ENCODE measurements at regions not wholly inside any gene's neighbourhood (a gene's known extent, or its start where the extent isn't known, plus 50 kb on each side); places are given as distances from the start of the nearest gene placed in this dataset.
"Not testable (repeated sequence)": the region's sequence is repeated elsewhere in the genome, so short reads cannot be mapped to it uniquely, and the experiment has no call there.

- intact Hi-C loops (cut with DNase I): no loop called here
- DNase-seq (ENCODE audit: low spot score): no peak
These were observed 239.1 kb downstream of the CHM start for GRCh38 chrX:85808217-85808616.

GRCh38 chrX:85772391-85772790, 275.0 kb downstream of the CHM start:
- DNase-seq (ENCODE audit: low spot score): peak; percentile 66
- intact Hi-C loops (cut with DNase I): not testable (repeated sequence)

GRCh38 chrX:85765651-85766050, 281.7 kb downstream of the CHM start:
- intact Hi-C loops (cut with DNase I): no loop called here
- no peak for DNase-seq (ENCODE audit: low spot score)

- intact Hi-C loops (cut with DNase I); DNase-seq (ENCODE audit: low spot score): not testable (repeated sequence)
These were observed 324.3 kb downstream of the CHM start for GRCh38 chrX:85723025-85723424.

GRCh38 chrX:85703233-85703632, 323.8 kb upstream of the POF1B start:
- DNase-seq (ENCODE audit: low spot score); intact Hi-C loops (cut with DNase I): not testable (repeated sequence)

GRCh38 chrX:85698921-85699320, 319.5 kb upstream of the POF1B start:
- intact Hi-C loops (cut with DNase I): no loop called here
- DNase-seq (ENCODE audit: low spot score): peak; percentile 36

GRCh38 chrX:85685843-85686242, 306.4 kb upstream of the POF1B start:
- intact Hi-C loops (cut with DNase I): no loop called here
- peak; percentile 67 for DNase-seq (ENCODE audit: low spot score)

GRCh38 chrX:85666471-85666870, 287.0 kb upstream of the POF1B start:
- intact Hi-C loops (cut with DNase I): no loop called here

GRCh38 chrX:85663970-85664369, 284.5 kb upstream of the POF1B start:
- intact Hi-C loops (cut with DNase I); DNase-seq (ENCODE audit: low spot score): not testable (repeated sequence)

More at GRCh38 chrX:85666471-85666870, 287.0 kb upstream of the POF1B start:
- DNase-seq (ENCODE audit: low spot score): no peak

GRCh38 chrX:85630901-85631300, 251.4 kb upstream of the POF1B start:
- intact Hi-C loops (cut with DNase I): no loop called here

GRCh38 chrX:85627363-85627762, 247.9 kb upstream of the POF1B start:
- intact Hi-C loops (cut with DNase I): no loop called here

More at GRCh38 chrX:85630901-85631300, 251.4 kb upstream of the POF1B start:
- DNase-seq (ENCODE audit: low spot score): no peak

GRCh38 chrX:85622635-85623034, 243.2 kb upstream of the POF1B start:
- intact Hi-C loops (cut with DNase I): no loop called here
- peak; percentile 59 for DNase-seq (ENCODE audit: low spot score)

More at GRCh38 chrX:85627363-85627762, 247.9 kb upstream of the POF1B start:
- no peak for DNase-seq (ENCODE audit: low spot score)

- DNase-seq (ENCODE audit: low spot score): peak; percentile 69
These were observed 241.0 kb upstream of the POF1B start for GRCh38 chrX:85620466-85620865.

GRCh38 chrX:85619962-85620361, 240.5 kb upstream of the POF1B start:
- DNase-seq (ENCODE audit: low spot score): no peak
- intact Hi-C loops (cut with DNase I): no loop called here

More at GRCh38 chrX:85620466-85620865, 241.0 kb upstream of the POF1B start:
- intact Hi-C loops (cut with DNase I): no loop called here

- DNase-seq (ENCODE audit: low spot score): no peak
- intact Hi-C loops (cut with DNase I): no loop called here
These were observed 232.5 kb upstream of the POF1B start for GRCh38 chrX:85611926-85612325.

GRCh38 chrX:85592980-85593379, 213.5 kb upstream of the POF1B start:
- intact Hi-C loops (cut with DNase I): no loop called here

GRCh38 chrX:85591536-85591935, 212.1 kb upstream of the POF1B start:
- intact Hi-C loops (cut with DNase I): no loop called here

More at GRCh38 chrX:85592980-85593379, 213.5 kb upstream of the POF1B start:
- DNase-seq (ENCODE audit: low spot score): no peak

GRCh38 chrX:85590638-85591037, 211.2 kb upstream of the POF1B start:
- intact Hi-C loops (cut with DNase I): no loop called here
- DNase-seq (ENCODE audit: low spot score): no peak

More at GRCh38 chrX:85591536-85591935, 212.1 kb upstream of the POF1B start:
- no peak for DNase-seq (ENCODE audit: low spot score)

GRCh38 chrX:85573801-85574200, 194.3 kb upstream of the POF1B start:
- intact Hi-C loops (cut with DNase I): no loop called here
- DNase-seq (ENCODE audit: low spot score): no peak

GRCh38 chrX:85570496-85570895, 191.0 kb upstream of the POF1B start:
- intact Hi-C loops (cut with DNase I): no loop called here

GRCh38 chrX:85569686-85570085, 190.2 kb upstream of the POF1B start:
- DNase-seq (ENCODE audit: low spot score): no peak
- intact Hi-C loops (cut with DNase I): no loop called here

More at GRCh38 chrX:85570496-85570895, 191.0 kb upstream of the POF1B start:
- DNase-seq (ENCODE audit: low spot score): no peak

- no peak for DNase-seq (ENCODE audit: low spot score)
- intact Hi-C loops (cut with DNase I): no loop called here
These were observed 189.6 kb upstream of the POF1B start for GRCh38 chrX:85569096-85569495.

All from posterior vena cava (tissue), 2 donors.